DOHH2 (cell line): ENCODE measurements at regions not wholly inside any gene's neighbourhood (a gene's known extent, or its start where the extent isn't known, plus 50 kb on each side); places are given as distances from the start of the nearest gene placed in this dataset.

Experiments used
- CTCF ChIP-seq: fragments of 200-600 bp; sonication (generic); IDR thresholded peaks from one replicate; pipeline ENCODE4 v1.5.1; 2014; ENCODE audit warnings: antibody characterized with exemption, mild to moderate bottlenecking, low read depth, low read length; ENCODE audit not compliant: poor library complexity, severe bottlenecking
- EZH2phosphoT487 ChIP-seq: fragments of 200-600 bp; sonication (generic); IDR thresholded peaks from 2 replicates; pipeline ENCODE4 v1.6.1; 2017; ENCODE audit warnings: borderline replicate concordance, mild to moderate bottlenecking, antibody characterized with exemption, low read length, moderate library complexity, mixed read lengths

- TF ChIP-seq CTCF, result no peak
- TF ChIP-seq EZH2phosphoT487, result no peak
Observed at GRCh38 chr17:70834039-70834438, 664.7 kb downstream of the KCNJ2 start.
